Mucosa of descending colon (tissue), 3 donors: ENCODE measurements at regions not wholly inside any gene's neighbourhood (a gene's known extent, or its start where the extent isn't known, plus 50 kb on each side); places are given as distances from the start of the nearest gene placed in this dataset.

Experiments
- ATAC-seq: fragments of 200-7000 bp; cut with Tn5 transposase; one replicate; pipeline ENCODE4 v1.9.1; 2020; ENCODE audit warnings: mild to moderate bottlenecking, moderate library complexity
- DNase-seq, 3 donors: peaks; one replicate each; pipeline ENCODE4 v3.0.0-alpha.2; 2020
- H3K36me3 ChIP-seq: fragments of 200-600 bp; one replicate; pipeline ENCODE4 v1.8.0; 2021; ENCODE audit warnings: low read depth, mild to moderate bottlenecking
- H3K4me1 ChIP-seq: fragments of 200-600 bp; one replicate; pipeline ENCODE4 v1.8.0; 2021; ENCODE audit warnings: low read depth, mild to moderate bottlenecking
- H3K4me3 ChIP-seq: fragments of 200-600 bp; one replicate; pipeline ENCODE4 v1.8.0; 2021; ENCODE audit warnings: mild to moderate bottlenecking
- H3K9me3 ChIP-seq: fragments of 200-600 bp; one replicate; pipeline ENCODE4 v1.8.0; 2021; ENCODE audit warnings: mild to moderate bottlenecking
- CTCF ChIP-seq: fragments of 200-600 bp; IDR thresholded peaks from one replicate; pipeline ENCODE4 v1.8.0; 2022; ENCODE audit warnings: antibody characterized with exemption, mild to moderate bottlenecking
- intact Hi-C, 2 donors: fragments of 100-400 bp; cut with DNase I in 1 of 2; cut with micrococcal nuclease in 1 of 2; formaldehyde crosslinking; loops; one replicate each; pipeline versions ENCODE4 v1.11.0 to v1.11.1; 2022; cut with DNase I, micrococcal nuclease
- donor health status: DM: no; HTN: no; CAD: no; lungs with moderate emphysema.
- donor health status: DM: no; HTN: no; CAD: no.
- donor health status: DM: no; HTN: yes; CAD: no.

- no peak for TF ChIP-seq CTCF
- H3K36me3 ChIP-seq = no peaks in the 10 kb centered on the region
- H3K4me3 ChIP-seq = no peak overlapping the region
- H3K9me3 ChIP-seq = no peaks in the 10 kb centered on the region
- no peak for ATAC-seq
- no peaks in the 10 kb centered on the region for H3K4me1 ChIP-seq
- intact Hi-C loops = no loop called here
- DNase-seq = no peak
These were observed 143.4 kb upstream of the GPC1 start for GRCh38 chr2:240292035-240292574.

- Histone ChIP-seq H3K36me3 (no peaks in the 10 kb centered on the region), H3K4me1 (no peaks in the 10 kb centered on the region), H3K9me3 (no peaks in the 10 kb centered on the region), H3K4me3 (no peak overlapping the region)
- intact Hi-C loops = no loop called here
- ATAC-seq (no peak), DNase-seq (no peak)
- no peak for TF ChIP-seq CTCF
These were observed 142.6 kb upstream of the GPC1 start for GRCh38 chr2:240292619-240293525.

- TF ChIP-seq CTCF = no peak
- H3K9me3 ChIP-seq = no peaks in the 10 kb centered on the region
- no peaks in the 10 kb centered on the region for H3K36me3 ChIP-seq
- ATAC-seq = no peak
- no peaks in the 10 kb centered on the region for H3K4me1 ChIP-seq
- H3K4me3 ChIP-seq = no peak overlapping the region
- DNase-seq = no peak
- intact Hi-C loops = no loop called here
These were observed 141.7 kb upstream of the GPC1 start for GRCh38 chr2:240293557-240294461.

- no peak for DNase-seq
- Histone ChIP-seq H3K9me3 (no peaks in the 10 kb centered on the region), H3K4me3 (no peak overlapping the region), H3K4me1 (no peaks in the 10 kb centered on the region), H3K36me3 (no peaks in the 10 kb centered on the region)
- intact Hi-C loops = no loop called here
- no peak for TF ChIP-seq CTCF
- no peak for ATAC-seq
These were observed 140.9 kb upstream of the GPC1 start for GRCh38 chr2:240294514-240294913.

GRCh38 chr2:240295256-240296103, 140.0 kb upstream of the GPC1 start:
- no peak for ATAC-seq
- no peaks in the 10 kb centered on the region for H3K36me3 ChIP-seq
- H3K4me3 ChIP-seq = no peak overlapping the region
- H3K4me1 ChIP-seq = no peaks in the 10 kb centered on the region
- intact Hi-C loops = no loop called here
- no peak for DNase-seq
- H3K9me3 ChIP-seq = no peaks in the 10 kb centered on the region
- TF ChIP-seq CTCF = no peak
